Ovary (tissue), 7 donors: ENCODE measurements at regions not wholly inside any gene's neighbourhood (a gene's known extent, or its start where the extent isn't known, plus 50 kb on each side); places are given as distances from the start of the nearest gene placed in this dataset.

Source experiments
- DNase-seq, 5 donors: peaks; one replicate each; pipeline ENCODE4 v3.0.0-alpha.2; 2019 to 2020
- H3K27ac ChIP-seq, 2 donors: fragments of 200-600 bp; one replicate each; pipeline versions ENCODE4 v1.5.1 to v1.8.0; 2019 to 2022
- H3K27me3 ChIP-seq: fragments of 200-600 bp; one replicate; pipeline ENCODE4 v1.8.0; 2022
- H3K36me3 ChIP-seq: fragments of 200-600 bp; sonication (generic); one replicate; pipeline ENCODE4 v1.5.1; 2019
- H3K4me1 ChIP-seq: one replicate; pipeline ENCODE4 v1.8.1; 2013; ENCODE audit warnings: mild to moderate bottlenecking, moderate library complexity; ENCODE audit not compliant: insufficient read depth
- H3K4me3 ChIP-seq: fragments of 200-600 bp; sonication (generic); one replicate; pipeline ENCODE4 v1.5.1; 2017
- H3K9me3 ChIP-seq, 2 donors: fragments of 200-600 bp in 1 of 2; sonication (generic) in 1 of 2; one replicate each; pipeline versions ENCODE4 v1.5.1 to v1.8.1; 2013 to 2019; ENCODE audit warnings: mild to moderate bottlenecking in 1 of 2, moderate library complexity in 1 of 2
- EP300 ChIP-seq: sonication (generic); formaldehyde crosslinking; IDR thresholded peaks from one replicate; pipeline ENCODE4 v1.6.1; 2017; ENCODE audit warnings: antibody characterized with exemption
- POLR2A ChIP-seq: fragments of 450-650 bp; IDR thresholded peaks from one replicate; pipeline ENCODE4 v1.6.1; 2017; ENCODE audit warnings: antibody characterized with exemption, mild to moderate bottlenecking, moderate library complexity
- WGBS, 3 donors: extraction: QIAGEN DNeasy Blood & Tissue Kit in 1 of 3; methylation state at CpG; one replicate each; pipeline versions ENCODE4 v1.1.5 to v1.1.7; 2013 to 2017; 5-methylcytosine and 5-hydroxymethylcytosine counted together
- intact Hi-C, 4 donors: fragments of 100-400 bp; cut with DNase I; formaldehyde crosslinking; loops; one replicate each; pipeline versions ENCODE4 v1.11.0 to v1.15.1; 2022 to 2023
- TF ChIP-seq, protein P1 (sequence below), 3 donors: fragments of 450-650 bp in 2 of 3; fragments of 200-600 bp in 1 of 3; IDR thresholded peaks; one replicate each; pipeline versions ENCODE4 v1.5.1 to v1.8.0; 2016 to 2022; ENCODE audit warnings: antibody characterized with exemption in 3 of 3, mild to moderate bottlenecking in 1 of 3
- donor health status: DM: no; HTN: no; CAD: no; lungs with moderate emphysema.
- donor health status: DM: no; HTN: no; CAD: no.
- donor health status: Bipolar disorder and iron deficiency.
- donor health status: DM: no; HTN: no; CAD: no.
- donor health status: DM: yes; HTN: yes; CAD: no.

DNA sequence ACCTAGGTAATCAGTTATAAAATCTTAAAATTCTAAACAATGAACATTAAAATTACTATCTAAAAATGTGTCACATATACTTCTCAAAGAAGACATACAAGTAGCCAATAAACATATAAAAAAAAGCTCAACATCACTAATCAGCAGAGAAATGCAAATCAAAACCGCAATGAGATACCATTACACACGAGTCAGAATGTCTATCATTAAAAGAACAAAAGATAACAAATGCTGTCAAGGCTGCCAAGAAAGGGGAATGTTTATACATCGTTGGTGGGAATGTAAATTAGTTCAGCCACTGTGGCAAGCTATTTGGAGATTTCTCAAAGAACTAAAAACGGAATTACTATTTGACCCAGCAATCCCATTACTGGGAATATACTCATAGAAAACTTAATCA, 310.3 kb upstream of the EDNRB start:
- no peak for DNase-seq
- H3K4me3 ChIP-seq = no peak overlapping the region
- intact Hi-C loops = no loop called here
- H3K4me1 ChIP-seq = no peaks in the 10 kb centered on the region
- no peaks in the 10 kb centered on the region for H3K9me3 ChIP-seq
- no peaks in the 10 kb centered on the region for H3K36me3 ChIP-seq
- no peaks in the 10 kb centered on the region for H3K27me3 ChIP-seq
- TF ChIP-seq, protein P1, sequence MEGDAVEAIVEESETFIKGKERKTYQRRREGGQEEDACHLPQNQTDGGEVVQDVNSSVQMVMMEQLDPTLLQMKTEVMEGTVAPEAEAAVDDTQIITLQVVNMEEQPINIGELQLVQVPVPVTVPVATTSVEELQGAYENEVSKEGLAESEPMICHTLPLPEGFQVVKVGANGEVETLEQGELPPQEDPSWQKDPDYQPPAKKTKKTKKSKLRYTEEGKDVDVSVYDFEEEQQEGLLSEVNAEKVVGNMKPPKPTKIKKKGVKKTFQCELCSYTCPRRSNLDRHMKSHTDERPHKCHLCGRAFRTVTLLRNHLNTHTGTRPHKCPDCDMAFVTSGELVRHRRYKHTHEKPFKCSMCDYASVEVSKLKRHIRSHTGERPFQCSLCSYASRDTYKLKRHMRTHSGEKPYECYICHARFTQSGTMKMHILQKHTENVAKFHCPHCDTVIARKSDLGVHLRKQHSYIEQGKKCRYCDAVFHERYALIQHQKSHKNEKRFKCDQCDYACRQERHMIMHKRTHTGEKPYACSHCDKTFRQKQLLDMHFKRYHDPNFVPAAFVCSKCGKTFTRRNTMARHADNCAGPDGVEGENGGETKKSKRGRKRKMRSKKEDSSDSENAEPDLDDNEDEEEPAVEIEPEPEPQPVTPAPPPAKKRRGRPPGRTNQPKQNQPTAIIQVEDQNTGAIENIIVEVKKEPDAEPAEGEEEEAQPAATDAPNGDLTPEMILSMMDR (IDR thresholded peaks at IDR 0.05) = no peak
- TF ChIP-seq EP300 (no peak), POLR2A (no peak)
- WGBS, 3 donors = 30 to 57% (median 45%) methylated on average over 4 of the region's 4 CpGs
- no peak overlapping the region for H3K27ac ChIP-seq

DNA sequence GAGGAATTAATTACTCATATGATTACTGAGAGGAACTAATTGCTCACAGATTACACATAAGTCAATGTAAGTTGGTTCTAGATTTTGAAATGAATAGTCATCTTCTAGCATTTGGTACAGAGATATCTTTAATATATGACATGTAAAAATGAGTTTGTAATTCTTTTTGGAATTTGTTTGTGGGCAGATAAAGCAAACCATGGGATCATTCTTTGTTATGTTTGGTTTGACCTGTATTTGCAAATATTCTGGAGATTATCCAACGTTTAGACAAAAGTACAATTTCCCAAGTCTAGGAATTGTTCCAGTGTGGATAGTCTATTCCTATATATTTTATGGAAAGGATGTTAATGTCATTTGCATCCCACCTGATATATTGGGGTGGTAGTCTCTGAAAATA, 309.6 kb upstream of the EDNRB start:
- H3K36me3 ChIP-seq = no peaks in the 10 kb centered on the region
- no peak overlapping the region for H3K4me3 ChIP-seq
- DNase-seq = no peak
- H3K27me3 ChIP-seq = no peaks in the 10 kb centered on the region
- no peak overlapping the region for H3K27ac ChIP-seq
- TF ChIP-seq, protein P1 (IDR thresholded peaks at IDR 0.05) = no peak
- TF ChIP-seq POLR2A = no peak
- no peak for TF ChIP-seq EP300
- H3K9me3 ChIP-seq = no peaks in the 10 kb centered on the region
- intact Hi-C loops = no loop called here
- WGBS, 3 donors = 37 to 65% (median 52%) methylated on average over 1 of the region's 1 CpG
- no peaks in the 10 kb centered on the region for H3K4me1 ChIP-seq

DNA sequence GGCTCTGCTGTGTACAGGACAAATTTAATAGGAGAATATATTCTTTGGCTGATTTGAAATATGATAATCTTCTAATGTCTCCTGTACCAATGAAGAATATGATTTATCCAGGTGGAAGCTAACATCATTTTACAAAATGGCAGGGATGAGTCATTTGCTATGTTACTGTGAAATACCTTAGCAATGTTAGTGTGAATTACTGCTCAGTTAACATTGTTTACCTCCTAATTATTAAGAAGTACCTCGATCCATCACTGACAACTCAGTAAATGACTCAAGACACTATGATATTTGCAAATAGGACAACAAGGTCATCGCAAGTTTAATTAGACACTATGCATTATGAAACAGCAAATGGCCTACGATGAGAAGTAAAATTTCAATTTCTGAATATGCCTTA, 309.1 kb upstream of the EDNRB start:
- 80 to 87% (median 82%) methylated on average over 3 of the region's 3 CpGs for WGBS, 3 donors
- TF ChIP-seq EP300 = no peak
- no peak for TF ChIP-seq POLR2A
- TF ChIP-seq, protein P1 (IDR thresholded peaks at IDR 0.05) = no peak
- no peak for DNase-seq
- intact Hi-C loops = no loop called here
- Histone ChIP-seq H3K4me1 (no peaks in the 10 kb centered on the region), H3K36me3 (no peaks in the 10 kb centered on the region), H3K27ac (no peak overlapping the region), H3K27me3 (no peaks in the 10 kb centered on the region), H3K4me3 (no peak overlapping the region), H3K9me3 (no peaks in the 10 kb centered on the region)

DNA sequence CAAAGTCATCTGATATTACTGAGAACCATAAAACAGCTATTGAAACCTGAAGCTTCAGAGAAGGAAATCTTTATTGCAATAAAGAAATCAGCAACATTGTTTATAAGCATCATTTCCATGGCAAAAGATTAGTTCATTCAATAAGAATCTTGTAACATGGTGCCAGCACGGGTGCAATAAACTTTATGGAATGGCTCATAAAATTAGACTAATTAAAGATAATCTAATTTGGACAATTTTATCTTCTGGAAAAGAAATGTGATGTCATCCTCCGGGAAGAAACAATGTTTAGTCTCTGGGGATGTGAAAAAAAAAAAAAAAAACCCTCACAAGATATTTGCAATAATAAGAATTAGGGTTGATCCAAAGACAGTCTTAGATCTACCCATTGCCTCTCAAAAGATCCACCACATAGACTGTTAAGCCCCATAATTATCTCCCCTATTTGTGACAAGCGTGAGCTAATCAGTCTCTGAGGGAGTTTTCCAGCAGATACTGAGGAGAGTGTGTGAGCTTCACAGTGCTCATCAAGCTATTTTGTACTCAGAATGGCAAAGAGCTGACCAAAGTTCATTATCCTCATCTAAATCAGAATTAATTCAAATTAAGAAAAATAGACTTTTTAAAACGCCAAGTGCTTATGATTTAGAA, 297.0 kb upstream of the EDNRB start:
- H3K27me3 ChIP-seq = peaks cover 2% of the 10 kb centered on the region
- TF ChIP-seq, protein P1 (IDR thresholded peaks at IDR 0.05) = no peak
- TF ChIP-seq EP300 = no peak
- TF ChIP-seq POLR2A = no peak
- no peaks in the 10 kb centered on the region for H3K4me1 ChIP-seq
- no peaks in the 10 kb centered on the region for H3K36me3 ChIP-seq
- intact Hi-C loops = no loop called here
- no peak overlapping the region for H3K4me3 ChIP-seq
- WGBS, 3 donors = 40 to 57% (median 49%) methylated on average over 4 of the region's 4 CpGs
- no peak overlapping the region for H3K27ac ChIP-seq
- DNase-seq = no peak
- no peaks in the 10 kb centered on the region for H3K9me3 ChIP-seq
